HG03354 (cell line): ENCODE measurements at regions not wholly inside any gene's neighbourhood (a gene's known extent, or its start where the extent isn't known, plus 50 kb on each side); places are given as distances from the start of the nearest gene placed in this dataset.

Experiments
- ATAC-seq: cut with Tn5 transposase; IDR thresholded peaks from one replicate; pipeline ENCODE4 v1.9.1; 2021; ENCODE audit warnings: mild to moderate bottlenecking; ENCODE audit not compliant: unreplicated experiment, poor library complexity, severe bottlenecking

DNA sequence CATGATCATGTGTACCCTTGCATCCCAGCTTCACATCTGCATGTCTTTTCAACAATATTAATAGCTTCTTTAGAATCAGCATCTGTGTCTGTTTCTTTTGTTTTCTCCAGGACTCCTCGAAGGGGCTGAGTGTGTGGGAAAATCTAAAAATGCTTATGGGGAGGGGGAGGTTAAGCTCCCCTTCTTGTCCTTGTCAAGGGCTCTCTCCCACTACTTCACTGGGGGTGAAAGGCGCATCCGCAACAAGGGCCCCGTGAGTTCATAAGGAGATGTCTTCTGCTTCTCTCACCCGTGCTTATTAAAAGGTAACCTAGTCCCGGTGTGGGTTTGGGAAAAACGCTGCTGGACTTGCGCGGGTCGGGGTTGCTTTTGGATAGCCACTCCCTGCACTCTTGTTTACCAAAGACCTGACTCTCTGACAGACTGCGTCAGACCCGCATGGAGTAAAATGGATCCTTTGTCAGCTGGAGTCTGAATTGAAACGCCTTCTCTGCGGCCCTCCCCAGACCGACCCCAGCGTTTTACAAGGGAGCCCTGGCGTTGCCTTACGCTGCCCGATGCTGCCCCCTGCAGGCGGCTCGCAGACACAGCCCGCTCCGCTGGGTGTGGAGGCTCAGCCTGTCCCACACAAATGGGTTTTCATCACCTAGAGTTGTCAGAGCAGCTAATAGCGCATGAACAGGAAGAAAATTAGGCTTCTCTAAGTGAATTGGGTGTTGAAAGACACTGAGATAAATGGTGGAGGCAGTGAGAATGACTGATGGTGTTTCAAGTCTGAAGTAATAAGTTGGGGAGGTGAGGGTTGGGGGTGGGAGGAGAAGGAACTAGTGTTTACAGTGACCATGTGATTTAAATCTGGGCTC is 53.8 kb downstream of the IER5 start:
- ATAC-seq, result peak; percentile 82

GRCh38 chr1:181143102-181143859 is 54.8 kb downstream of the IER5 start:
- no peak for ATAC-seq

- ATAC-seq, result no peak
Measured at GRCh38 chr1:181144238-181144637, 55.7 kb downstream of the IER5 start.

DNA sequence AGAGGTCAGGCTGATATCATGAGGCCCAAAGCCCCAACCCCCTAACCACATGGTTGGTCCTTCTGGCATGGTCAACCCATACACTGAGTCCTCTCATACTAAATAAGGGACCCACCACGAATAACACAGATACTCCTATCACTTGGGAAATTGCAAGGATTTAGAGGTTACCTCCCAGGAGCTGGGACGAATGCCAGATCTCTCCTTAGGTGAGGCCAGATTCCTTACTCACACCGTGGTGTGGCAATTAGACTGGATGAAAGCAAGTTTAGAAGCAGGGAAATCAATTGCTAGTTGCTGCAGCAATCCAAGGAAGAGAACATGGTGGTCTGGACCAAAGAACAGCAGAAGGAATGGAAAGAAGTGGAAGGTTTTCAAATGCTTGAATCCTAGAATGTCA is 60.1 kb downstream of the IER5 start:
- ATAC-seq, result no peak

DNA sequence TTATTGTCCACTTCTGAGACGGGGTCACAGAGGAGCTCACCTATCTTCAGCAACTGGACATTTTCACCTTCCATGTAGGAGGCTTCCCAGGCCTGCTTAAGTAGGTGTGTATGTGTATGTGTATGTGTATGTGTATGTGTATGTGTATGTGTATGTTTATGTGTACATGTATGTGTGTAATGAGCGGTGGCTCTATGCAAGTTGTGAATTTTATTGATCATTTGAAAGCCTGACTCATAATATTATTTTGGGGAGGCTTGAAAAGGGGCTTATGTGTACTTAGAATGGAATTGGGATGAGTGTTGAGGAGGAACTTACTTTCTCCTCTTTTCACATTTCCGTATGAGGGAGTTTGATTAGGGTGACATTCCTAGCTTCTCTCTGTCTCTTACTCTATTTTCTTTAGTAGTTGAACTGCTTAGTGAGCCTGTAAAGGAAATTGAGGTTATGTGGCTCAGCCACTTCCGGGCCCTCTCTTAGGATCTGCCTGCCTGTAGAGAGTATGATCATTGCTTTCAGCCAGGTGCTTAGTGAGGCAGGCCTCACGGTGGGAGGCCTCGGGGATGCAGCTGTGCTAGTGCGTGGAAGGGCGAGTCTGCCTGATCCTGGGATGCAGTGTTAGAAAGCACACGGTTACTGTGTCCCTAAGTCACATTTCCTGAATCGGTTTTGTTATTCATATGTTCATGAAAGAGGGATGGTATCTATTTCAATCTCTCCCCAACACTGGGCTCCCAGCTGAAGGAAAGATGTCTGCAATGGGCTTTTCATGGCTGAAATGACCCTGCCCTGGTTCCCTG is 61.0 kb downstream of the IER5 start:
- peak; percentile 77 for ATAC-seq

DNA sequence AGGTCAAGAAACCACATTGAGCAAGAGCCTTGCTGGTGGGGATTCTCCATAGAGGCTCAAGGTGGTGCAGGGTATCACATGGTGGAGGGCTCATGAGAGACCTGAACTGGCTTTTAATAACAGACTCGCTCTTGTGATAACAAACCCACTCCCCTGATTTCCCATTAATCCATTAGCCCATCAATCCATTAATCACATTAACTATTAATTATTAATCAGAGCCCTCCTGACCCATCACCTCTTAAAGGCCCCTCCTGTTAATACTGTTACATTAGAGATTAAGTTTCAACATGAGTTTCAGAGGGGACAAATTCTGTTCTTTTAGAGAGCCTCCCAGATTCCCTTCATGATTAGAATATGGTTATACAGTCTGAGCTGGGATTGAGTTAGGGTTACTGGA is 61.8 kb downstream of the IER5 start:
- no peak for ATAC-seq

DNA sequence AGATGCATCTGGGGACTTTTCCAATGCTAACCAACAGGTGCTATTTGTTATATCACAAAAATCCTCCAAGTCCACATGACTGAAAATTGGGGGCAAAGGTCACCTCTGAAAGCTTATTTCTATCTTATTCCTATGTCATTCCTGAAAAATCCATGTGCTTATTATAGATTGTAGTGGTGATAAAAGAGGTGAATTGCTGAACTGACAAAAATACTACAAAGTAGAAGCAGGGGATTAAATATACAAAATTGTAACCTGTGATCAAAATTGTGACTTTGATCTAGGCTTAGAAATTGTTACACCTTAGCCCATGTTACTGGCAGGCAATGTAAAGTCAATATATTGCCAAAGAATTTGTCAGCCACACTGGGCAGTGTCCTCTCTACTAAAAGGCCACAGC is 62.3 kb downstream of the IER5 start:
- ATAC-seq, result no peak

- ATAC-seq, result peak; percentile 38
Measured at GRCh38 chr1:181151378-181152326, 63.2 kb downstream of the IER5 start.

DNA sequence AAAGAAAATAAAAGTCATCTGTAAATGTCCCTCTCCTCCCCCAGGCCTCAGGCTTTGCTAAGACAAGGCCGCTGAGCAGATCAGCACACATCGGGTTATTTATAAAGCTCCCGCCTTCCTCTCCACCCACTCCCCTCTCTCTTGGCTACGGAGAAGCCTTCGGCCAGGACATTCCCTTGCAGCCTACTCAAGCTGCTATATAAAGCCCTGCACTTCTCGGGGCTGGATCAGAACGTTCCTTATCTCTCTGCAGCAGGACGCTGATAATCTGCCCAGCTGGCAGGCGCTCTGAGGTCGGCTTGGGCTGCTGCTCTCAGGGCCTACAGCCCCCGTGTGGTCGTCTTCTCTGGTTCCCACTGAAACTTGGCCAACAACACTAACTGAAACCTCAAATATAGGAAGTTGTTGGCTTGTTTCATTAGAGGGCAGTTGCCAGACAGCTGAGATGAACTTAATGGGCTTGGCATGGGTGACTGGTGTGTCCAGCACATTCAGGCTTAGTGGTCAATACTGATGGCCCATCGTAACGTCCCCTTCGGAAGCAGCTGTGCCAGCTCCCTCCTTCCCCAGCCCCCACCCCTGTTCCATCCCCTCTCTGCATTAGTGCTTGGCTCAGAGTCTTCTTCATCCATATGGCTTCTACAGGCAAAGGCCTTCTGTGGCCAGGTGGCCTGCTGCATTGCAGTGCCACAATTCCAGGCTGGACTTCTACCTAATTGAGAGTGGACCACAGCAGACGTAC is 64.6 kb downstream of the IER5 start:
- peak; percentile 77 for ATAC-seq

GRCh38 chr1:181153634-181153961 is 65.1 kb downstream of the IER5 start:
- ATAC-seq, result no peak

- ATAC-seq, result no peak
Measured at GRCh38 chr1:181155339-181155738, 66.8 kb downstream of the IER5 start.

DNA sequence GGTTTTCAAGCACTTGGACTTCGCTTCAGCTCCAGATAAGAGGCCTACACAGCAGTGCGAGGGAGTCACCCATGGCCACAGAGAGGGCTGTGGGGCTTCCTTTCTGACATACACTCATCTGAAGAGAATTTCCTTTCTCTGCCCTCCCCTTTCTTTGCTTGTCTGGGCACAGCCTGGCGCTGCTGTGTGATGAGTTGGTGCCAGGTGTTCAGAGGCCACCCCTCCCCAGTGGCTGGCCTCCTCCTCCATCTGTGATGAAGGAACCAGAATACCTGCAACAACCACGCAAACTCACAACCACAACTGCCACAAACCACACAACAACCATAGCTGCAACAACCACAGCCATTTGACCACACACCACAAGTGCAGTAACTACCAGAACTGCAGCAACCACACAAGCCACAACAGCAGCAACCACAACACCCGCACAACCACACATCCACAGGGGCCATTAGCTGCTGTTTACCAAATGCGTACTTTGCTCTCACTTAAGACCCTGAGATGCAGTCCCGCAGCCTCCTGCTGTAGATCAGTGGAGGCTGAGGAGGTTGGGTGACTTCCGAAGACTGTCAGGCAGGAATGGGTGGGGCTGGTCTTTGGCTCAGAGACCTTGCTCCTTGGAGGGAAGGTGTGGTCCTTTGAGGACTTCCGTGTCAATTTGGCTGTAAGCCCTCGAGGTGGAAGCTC is 71.1 kb downstream of the IER5 start:
- ATAC-seq, result peak; percentile 49

GRCh38 chr1:181160322-181160721 is 71.8 kb downstream of the IER5 start:
- no peak for ATAC-seq

- no peak for ATAC-seq
Measured at GRCh38 chr1:181160998-181161870, 72.7 kb downstream of the IER5 start.

DNA sequence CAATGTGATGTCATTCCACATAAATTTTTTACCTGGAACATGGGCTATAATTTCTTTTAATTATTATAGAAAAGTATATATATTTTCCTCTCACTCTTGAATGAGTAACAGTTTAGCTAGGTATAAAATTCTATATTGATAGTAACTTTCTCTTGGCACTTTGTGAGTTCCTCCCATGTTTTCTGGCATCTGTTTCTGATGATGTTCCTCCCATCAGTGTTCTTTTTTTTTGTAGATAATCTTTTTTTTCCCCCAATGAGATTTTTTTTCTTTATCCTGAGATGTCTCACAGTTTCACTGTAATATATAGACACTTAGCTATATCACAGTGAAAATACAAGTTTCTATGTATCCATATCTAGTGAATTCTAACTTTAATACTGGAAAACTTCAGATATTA is 75.2 kb downstream of the IER5 start:
- no peak for ATAC-seq

GRCh38 chr1:181166377-181167196 is 78.1 kb downstream of the IER5 start:
- peak; percentile 99 for ATAC-seq
